Stimulated activated CD4-positive, alpha-beta T cell treated with anti-CD3 and anti-CD28 coated beads, Interleukin-12 subunit alpha, Interleukin-12 subunit beta, amount 100 ng/mL, for 48 hours (primary cell): ENCODE measurements at regions not wholly inside any gene's neighbourhood (a gene's known extent, or its start where the extent isn't known, plus 50 kb on each side); places are given as distances from the start of the nearest gene placed in this dataset.
"Not testable (repeated sequence)": the region's sequence is repeated elsewhere in the genome, so short reads cannot be mapped to it uniquely, and the experiment has no call there.

ENCODE experiments used
- DNase-seq, 3 donors: peaks; one replicate each; pipeline ENCODE4 v3.0.0-alpha.2; 2020; ENCODE audit warnings: low read depth in 2 of 3, low spot score in 1 of 3

DNA sequence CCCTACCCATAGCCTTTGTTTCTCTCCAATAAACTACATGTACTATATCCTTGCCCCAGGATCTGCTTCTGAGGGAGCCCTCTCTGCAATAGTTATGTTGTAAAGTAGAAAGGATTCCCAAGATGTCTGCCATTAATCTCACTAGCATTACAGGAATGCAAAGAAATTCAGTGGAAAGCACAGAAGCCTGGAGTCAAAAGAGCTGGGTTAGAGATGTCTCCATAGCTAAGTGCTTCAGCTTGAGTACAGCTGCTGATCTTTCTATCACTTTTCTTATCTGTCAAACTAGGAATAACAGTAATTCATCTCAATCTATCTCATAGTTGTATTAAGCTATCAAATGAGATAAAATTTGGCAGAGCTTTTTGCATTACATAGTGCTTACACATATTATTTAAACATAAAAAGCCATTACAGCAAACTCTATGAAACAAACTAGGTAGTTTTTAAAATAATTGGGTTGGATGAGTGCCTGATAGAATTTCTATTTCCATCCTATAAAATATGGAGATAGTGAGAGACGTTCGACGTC, 799.5 kb upstream of the SEMA6D start:
- DNase-seq = no peak

DNA sequence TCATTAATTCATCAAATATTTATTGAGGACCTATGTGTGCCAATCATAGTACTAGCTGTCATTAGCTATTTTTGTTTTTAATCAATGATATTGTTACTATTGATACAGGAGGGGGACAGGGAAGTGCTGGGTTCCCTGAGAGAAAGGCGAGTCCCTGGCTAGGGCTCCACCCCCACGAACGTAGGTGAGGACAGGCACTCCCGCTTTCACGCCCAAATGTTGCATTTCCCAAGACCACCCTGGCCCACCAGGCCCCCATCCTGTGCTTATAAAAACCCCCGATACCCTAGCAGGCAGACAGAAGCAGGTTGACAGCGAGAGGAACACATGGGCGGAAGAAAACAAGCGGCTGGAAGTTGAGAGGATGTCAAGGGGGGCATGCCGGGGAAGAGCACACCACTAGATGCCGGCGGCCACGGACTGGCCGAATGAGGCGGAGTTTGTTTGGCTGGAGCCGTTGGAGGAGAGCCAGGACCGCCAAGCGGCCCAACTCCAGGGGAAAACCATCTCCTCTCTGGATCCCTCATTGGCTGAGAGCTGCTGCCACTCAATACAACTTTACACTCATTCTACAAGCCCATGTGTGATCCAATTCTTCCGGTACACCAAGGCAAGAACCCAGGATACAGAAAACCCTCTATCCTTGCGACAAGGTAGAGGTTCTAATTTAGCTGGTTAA, 798.7 kb upstream of the SEMA6D start:
- no peak for DNase-seq

DNA sequence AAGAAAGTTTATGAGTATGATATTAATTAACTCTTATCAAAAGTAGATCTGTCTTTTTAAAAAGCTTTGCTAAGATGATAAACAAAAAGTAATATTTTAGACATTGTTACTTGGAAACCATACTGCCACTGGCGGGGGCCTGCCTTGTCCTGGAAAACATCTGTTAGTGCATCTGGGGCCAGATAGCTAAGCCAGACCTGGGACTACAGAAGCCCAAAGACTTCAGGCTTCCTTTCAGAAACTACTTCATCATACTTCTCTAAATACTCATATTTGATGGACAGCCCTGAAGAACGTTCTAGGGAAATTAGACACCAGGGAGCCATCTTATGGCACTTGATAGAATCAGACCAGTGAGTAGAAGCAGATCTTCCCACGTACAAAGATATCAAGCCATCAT, 795.4 kb upstream of the SEMA6D start:
- DNase-seq = no peak

DNA sequence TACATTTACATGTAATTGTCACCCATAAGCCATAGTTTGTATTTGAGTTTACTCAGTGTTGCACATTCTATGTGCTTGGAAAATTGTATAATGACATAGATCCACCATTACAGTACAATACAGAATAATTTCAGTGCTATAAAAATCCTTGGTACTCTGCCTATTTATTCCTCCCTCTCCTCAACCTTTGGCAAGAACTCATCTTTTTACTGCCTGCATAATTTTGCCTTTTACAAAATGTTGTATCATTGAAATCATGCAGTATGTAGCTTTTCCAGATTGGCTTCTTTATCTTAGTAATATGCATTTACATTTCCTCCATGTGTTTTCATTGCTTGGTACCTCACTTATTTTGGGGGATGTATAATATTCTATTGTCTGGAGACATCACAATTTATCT, 786.9 kb upstream of the SEMA6D start:
- DNase-seq = no peak

DNA sequence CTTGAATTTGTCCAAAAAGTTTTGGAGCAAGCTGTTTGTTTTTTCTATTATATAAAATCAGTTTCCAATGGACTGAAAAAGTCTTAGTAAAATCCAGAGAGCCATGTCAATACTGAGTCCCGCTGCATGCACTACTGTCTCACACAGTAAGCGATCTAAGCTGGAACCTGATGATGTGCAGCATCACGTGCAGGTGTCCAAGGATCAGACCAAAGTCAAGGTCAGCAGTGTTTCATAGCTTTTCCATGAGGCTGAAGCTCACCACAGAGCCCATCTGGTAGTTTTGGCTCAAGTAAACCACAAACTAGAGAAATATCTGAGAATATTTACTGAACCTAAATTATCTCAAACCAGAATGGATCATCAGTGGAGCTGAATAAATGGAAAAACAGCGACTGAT, 784.0 kb upstream of the SEMA6D start:
- no peak for DNase-seq

DNA sequence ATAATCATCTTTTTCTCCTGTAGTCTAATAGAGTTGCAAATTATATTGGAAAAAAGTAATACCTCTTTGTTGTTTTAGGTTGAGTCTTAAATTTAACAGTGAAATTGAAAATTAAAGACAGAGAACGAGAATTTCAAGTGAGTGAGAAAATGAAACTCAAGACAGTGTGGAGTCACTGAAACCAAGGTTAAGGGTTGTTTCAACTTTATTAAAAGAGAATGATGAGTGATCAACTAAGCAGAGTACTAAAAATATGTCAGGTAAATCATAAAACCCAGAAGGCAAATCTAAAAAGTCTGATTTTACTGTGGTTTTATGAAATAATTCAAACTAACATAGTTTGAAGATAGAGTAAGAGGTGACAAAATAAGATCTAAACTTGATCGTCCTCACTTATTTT, 782.5 kb upstream of the SEMA6D start:
- DNase-seq = no peak

DNA sequence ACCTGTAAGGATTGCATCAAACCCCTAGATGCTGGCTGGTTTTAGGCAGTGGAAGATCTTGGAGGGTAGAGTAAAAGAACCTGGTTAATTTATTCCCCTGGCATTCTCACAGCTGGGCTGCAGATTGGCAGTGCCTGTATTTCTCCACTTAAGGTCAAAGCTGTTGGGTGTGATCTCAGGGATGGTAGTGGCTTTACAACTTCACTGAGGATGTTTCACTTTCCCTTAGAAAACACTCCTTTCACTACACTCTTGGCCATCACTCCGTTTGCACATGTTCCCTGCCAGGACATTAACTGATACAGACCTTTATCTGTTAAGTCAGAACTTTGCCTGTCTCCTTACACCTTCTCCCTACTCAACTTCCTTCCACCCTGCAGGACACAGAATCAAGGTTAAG, 779.1 kb upstream of the SEMA6D start:
- DNase-seq = no peak

DNA sequence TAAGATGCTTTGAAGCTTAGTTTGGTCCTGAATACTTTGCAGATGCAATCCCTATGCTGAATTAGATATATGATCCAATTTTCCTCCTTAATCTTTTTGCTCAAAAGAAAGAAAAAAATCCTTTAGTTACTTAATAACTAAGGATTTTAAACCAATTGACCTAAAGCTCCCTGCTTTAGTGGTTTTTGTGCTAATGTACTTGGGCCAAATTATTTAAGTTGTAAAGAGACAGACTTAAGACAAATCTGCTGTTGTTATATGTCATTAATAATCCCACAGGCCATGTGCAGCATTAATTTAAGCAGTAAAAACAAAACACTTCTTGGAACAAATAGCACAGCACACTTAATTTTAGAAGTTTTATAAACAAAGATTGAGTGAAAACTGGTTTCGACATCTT, 776.1 kb upstream of the SEMA6D start:
- DNase-seq = no peak

DNA sequence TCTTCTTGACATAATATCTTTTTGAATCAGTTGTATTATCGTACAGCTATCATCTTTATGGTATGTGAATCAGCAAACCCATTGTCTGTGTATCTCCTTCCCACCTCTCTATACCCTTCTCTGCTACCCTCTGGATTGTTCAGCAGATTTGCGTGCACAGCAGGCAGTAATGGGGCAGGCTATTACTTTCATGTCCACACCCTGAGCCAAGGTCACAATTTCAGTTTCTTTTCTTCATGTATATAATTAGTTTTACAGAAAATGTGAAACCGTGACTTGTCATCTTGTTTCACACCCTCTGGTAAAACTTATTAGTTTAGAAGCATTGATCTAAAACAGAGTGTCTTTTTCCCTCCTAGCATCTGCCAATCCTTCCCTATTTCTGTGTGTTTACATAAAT, 770.4 kb upstream of the SEMA6D start:
- DNase-seq = no peak

DNA sequence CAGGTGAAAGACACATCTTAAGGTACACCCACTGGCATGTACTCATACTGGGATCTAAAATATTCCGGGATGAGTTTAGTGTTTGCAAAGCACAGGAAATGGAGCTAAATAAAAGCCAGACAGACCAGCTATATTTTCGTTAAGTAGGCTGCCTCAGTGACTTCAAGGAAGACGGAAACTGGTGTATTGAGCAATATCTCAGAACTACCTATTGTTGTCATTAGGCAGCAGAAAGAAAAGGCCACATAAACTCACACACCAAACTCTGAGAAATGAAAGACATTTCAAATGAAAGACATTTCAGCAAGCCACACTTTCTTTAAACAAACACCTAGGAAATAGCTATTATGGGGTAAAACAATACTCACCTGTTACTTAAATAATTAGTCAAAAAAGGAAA, 761.7 kb upstream of the SEMA6D start:
- no peak for DNase-seq

DNA sequence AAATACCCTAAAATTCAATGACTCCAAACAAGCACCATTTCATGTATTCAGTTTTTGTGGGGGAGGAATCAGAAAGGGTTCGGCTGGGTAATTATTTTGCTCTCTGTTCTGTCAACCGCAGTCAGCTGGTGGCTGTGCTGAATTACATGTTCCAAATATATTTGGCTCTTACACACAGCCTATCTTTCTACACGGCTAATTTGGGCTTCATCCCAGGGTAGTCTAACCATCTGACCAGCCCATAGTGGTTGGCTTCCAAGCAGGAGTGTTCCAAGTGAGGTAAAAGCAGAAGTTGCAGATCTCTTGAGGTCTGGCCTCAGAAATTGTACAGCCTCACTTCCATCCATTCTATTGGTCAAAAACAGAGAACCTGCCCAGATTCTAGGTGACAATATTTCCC, 760.8 kb upstream of the SEMA6D start:
- no peak for DNase-seq

DNA sequence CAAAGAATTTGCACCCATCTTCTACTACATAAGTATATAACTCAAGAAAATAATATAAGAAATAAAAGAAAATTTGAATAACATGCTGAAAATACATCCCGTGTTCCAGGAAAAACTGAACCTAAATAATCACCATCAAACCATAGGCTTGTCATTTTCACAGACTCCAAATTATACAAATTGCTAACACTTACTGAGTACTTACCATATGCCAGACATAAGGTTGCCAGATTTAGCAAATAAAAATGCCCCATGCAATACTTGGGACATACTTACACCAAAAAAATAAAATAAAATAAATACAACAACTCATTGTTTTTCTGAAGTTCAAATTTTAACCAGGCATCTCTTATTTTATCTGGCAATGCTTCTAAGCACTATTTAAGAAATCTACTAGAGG, 760.4 kb upstream of the SEMA6D start:
- DNase-seq = no peak

DNA sequence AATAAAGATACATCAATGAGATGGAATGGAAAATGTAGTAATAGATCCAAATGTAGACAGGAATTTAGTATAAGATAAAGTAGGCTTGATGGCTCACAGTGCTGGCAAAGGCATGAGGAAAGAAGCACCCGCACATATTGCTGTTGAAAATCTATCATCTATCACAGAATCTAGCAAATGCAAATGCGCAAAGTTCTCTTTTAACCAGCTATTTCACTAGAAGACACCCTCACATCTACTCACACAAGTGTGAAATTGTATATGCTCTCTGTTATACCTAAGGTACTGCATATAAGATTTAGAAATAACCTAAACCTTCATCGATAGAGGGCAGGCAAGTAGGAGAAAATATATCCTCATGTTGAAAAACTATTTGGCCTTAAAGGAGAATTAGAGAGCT, 756.7 kb upstream of the SEMA6D start:
- DNase-seq = no peak

DNA sequence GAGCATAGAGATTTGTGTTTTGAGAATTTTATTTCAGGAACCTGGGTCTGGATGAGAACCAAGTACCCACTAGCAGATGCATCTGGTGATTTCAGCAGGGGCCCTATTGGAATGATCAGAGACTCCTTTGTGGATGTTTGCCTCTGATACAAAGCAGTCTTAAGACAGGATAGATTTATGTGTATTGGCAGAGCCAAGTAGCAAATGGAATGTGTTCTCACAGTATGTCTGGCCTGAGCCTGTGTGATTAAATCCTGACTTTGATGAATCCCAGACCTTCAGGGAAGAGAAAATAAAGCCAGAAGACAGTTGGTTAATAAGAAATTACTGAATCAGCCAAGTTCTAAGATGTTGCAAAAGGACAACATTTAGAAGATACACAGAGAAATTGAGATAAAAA, 755.5 kb upstream of the SEMA6D start:
- no peak for DNase-seq

DNA sequence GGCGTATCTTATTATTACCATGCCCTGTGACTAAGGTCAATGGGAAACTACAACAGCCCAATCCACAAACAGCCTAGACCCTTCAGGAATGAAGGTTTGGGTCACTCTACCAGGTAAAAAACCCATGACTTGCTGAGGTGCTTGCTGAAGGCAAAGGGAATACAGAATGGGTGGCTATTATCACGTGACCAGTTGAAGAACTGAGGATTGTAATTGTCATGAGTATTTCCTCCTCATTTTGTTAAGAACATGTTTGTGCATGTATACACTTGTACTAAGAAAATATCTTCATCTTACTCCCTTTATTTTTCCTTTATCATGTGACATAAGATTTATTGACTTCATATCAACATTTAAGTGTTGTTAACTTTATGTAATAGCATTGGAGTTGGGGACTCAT, 729.2 kb upstream of the SEMA6D start:
- not testable (repeated sequence) for DNase-seq

DNA sequence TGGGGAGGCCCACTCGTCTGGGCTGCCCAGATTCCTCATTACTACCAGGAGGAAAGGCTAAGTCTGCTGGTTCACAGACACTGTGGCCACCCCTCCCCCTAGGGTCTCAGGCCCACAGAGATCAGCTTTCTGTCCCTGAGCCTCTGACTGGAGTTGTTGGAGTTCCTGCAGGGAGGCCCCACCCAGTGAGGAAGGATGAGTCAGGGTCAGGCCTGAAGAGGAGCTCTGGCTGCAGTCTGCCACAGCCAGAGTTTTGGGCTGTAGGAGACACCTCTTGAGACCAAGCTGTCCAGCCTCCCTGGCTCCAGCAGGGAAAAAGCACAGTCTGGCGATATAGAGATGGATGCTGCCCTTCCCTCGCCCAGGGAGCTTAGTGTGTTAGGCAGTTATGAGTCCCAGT, 720.9 kb upstream of the SEMA6D start:
- DNase-seq = no peak

DNA sequence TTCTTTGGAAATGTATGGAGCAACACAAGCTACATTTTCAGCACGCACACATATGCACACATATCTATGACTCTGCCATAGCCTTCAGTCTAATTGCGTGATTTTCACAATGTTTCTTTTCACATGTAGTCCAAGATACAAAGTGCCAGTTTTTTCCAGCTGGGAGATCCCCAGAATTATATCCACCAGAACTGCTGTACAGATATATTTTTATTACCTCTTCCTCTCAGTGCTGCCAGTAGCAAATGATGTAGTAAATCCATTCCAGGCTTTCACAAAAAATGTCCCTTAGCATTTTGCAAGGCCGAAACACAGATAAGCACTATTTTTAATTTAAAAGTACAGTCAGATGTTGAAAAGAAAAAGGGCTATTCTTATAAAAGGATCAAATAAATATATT, 719.8 kb upstream of the SEMA6D start:
- no peak for DNase-seq

DNA sequence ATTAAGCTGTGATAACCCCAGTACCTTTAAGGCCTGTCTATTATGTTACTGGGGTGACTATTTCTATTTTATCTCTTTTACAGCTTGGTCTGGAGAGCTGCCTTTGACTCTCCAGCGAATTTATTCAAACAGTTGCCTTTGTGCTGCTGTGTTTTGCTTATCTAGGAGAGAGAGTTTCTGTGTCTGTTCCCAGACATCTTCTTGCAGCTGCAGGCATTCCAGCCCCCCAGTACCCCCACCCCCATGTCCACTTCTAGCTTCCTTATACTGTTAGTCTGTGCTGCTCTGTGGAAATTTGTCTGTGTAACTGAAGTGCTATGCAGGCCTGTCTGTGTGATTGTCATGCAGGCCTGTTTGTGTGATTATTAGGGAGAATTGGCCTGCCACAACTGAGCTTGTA, 713.7 kb upstream of the SEMA6D start:
- no peak for DNase-seq

DNA sequence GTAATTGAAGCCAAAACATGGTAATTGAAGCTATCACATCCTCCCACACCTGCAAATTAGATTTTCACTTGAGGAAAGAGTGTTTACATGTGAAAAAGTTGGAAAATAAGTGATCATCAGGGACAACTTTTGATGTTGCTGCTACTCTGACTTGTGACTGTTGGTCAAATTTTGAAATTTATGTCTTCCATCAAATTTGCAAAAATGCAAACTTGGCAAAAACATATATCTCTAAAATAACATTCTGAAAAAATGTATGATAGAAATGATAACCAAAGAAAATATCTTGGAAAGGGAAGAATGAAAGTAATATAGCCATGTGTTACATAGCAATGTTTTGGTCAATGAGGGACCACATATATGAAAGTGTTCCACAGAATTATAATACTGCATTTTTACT, 703.9 kb upstream of the SEMA6D start:
- no peak for DNase-seq

DNA sequence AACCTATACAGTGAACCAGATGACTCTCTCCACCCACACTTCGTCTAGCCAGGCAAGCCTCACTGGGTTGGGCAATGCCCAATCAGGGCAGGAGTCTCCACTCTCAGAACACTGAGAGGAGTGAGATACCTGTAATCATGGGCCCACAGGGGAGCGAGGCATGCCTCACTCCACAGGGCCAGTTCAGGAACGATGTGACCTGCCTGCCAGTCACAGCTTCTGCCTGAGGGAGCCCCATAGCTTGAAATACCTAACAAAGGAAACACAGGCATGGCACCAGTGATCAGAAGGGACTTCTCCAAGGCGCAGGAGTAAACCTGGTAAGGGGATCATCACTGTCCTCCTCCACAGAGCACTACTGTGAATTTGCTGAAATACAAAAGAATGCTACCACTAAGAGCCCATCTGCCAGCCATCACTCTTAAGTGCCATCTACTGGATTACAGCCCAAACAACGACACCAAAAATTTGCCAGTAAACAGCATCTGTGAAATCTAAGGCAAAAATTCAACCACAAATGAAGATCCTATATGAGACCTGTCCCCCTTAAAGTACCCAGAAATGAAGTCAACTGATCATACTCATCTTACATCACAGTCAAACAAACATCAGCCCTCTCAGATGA, 689.9 kb upstream of the SEMA6D start:
- DNase-seq = no peak

DNA sequence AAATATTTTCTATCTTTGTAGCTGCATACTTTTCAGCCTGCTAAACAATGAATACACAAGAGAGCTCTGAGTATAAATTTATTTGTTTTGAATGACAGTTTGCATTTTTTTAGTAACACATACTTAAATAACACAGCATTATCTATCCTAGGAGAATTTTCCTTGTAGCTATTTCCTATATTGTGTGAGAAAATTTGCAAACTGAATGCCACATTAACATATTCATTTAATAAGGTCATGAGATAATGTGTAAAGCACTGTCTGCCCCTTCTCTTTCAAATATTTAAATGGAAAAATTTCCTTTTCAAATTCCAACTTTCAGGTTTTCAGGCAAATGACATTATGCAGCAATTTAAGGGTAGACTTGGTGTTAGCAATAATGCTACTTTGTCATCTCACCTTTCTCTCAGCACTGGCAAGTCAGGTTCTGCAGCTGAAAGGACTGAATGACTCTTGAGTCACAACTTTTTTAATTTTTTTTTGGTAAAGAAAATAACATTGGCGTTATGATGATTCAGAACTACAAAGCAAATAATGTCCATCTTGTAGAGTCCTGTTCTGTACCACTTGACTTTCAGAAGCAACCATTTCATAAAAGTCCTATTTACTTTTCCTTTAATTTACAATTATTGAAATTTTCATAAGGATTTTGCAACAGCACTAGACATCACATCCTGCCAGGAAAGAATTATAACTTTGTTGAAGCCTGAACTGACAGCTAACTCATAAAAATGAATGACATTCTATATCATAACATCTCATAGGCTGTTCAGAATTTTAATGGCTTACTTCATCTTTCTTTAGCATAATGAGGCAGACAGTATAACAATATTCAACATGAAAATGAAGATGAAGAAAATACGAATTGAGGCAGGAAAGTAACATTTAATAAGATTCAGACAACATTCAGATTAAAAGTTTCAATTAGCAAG, 681.6 kb upstream of the SEMA6D start:
- no peak for DNase-seq

DNA sequence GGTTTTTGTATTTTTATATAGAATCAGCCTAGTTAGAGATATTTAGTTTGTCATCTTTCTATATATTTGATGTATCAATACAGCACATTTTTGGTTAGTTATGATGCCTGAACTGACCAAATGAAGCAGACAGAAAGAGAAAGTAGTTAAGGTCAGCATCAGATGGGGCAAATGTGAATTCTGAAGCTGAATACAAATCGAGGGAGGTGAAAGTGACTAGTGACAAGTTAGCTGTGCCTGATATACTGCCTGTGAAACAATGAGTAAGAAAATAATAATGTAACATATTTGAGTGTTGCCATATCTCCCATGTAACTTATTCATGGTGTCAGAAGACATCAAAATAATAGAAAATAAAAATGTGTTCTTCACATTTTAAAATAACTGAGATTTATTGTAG, 680.3 kb upstream of the SEMA6D start:
- DNase-seq = no peak
